ENCODE measurements at regions not wholly inside any gene's neighbourhood (a gene's known extent, or its start where the extent isn't known, plus 50 kb on each side); places are given as distances from the start of the nearest gene placed in this dataset.
A peak's percentile ranks its signal among the peaks of the same experiment; 100 is the strongest.

DNA sequence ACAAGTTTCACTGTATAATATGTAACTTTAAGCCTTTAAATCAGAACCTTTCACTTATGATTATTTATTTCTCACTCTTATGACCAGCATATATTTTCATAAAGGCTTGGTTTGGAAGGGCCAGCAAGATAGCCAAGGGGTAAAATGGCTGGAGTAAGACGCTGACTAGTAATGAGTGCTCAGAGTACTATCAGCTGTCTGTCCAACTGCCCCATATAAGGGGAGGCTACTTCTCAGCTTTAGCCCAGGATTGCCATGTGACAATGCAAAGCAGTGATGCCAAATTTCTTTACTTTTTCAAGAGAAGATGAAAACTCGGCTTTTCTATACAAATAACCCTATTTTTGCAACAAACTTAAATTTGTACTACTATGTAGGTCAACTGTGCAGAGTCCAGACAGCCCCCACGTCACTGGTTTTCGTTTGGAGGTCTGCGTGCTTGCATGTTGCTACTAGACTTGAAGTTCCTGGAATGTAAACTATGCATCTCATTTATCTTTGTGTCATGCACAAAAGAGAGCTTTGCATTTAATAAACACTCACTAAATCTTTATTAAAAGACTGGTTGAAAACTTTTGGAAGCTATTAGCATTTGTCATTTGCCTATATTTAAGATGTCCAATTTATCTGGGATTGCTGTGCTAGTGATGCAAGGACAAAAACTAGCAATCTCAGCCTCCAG, 110.4 kb downstream of the TNFSF18 start:
- CTCF ChIA-PET, result interaction anchor here (0.6 kb wide), 1 partner anchor 8 kb away, joined by 3 read pairs; no protein-coding TSS in a partner anchor

DNA sequence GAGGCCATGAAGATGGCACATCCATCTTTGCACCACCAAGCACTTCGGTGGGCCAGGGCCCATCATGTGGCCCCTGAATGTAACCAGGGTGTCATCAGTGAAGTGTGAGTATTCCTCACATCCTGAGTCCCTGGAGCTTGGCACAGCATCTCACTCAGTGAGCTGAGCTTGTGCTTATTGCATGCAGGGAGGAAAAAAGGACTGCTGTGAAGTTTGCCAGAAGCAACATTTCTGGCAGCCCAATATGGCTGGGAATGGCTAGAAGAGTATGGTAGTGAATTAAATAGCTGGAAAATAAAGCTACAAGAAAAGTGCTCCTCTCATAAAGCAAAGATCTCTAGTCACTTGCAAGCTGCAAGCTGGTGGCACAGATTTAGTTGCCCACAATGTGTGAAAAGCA, 109.3 kb downstream of the TNFSF18 start:
- Histone ChIP-seq H3K9ac (no peak overlapping the region), H3K4me1 (ENCODE audit: control insufficient read depth in 1 of 2, insufficient read depth in 2 of 2, low read depth in 1 of 2, low read length in 1 of 2) (peaks cover 8 to 14% of the 10 kb centered on the region in 2 experiments; a peak in 3 of 4 replicates), H3K4me2 (no peak overlapping the region), H3K27ac (ENCODE audit: low read depth in 2 of 2, low read length in 1 of 2) (peak overlapping the region in 1 of 2 experiments; percentile 68; a peak in 2 of 4 replicates), H3K36me3 (replicated peaks in 1 of 2; ENCODE audit: control insufficient read depth in 1 of 2, insufficient read depth in 2 of 2, low read length in 1 of 2) (no peaks in the 10 kb centered on the region), H3K79me2 (ENCODE audit: insufficient read depth) (no peaks in the 10 kb centered on the region), H3F3A (replicated peaks; ENCODE audit: insufficient read depth) (no peaks in the 10 kb centered on the region), H3K4me3 (ENCODE audit: low read depth in 2 of 2, low read length in 1 of 2) (no peak overlapping the region), H3K9me3 (no peaks in the 10 kb centered on the region), H3K27me3 (ENCODE audit: insufficient read depth) (no peaks in the 10 kb centered on the region), H2AFZ (ENCODE audit: low read depth) (no peak overlapping the region), H4K20me1 (ENCODE audit: insufficient read depth) (no peaks in the 10 kb centered on the region), H3K9me2 (no peaks in the 10 kb centered on the region)
- ChIA-PET POLR2A (no interaction called here), CTCF (no interaction called here)
- 43% methylated on average over 1 of the region's 1 CpG for WGBS (ENCODE audit: low lambda C conversion rate)
- DNase-seq, result no peak
- TF ChIP-seq, protein P1, sequence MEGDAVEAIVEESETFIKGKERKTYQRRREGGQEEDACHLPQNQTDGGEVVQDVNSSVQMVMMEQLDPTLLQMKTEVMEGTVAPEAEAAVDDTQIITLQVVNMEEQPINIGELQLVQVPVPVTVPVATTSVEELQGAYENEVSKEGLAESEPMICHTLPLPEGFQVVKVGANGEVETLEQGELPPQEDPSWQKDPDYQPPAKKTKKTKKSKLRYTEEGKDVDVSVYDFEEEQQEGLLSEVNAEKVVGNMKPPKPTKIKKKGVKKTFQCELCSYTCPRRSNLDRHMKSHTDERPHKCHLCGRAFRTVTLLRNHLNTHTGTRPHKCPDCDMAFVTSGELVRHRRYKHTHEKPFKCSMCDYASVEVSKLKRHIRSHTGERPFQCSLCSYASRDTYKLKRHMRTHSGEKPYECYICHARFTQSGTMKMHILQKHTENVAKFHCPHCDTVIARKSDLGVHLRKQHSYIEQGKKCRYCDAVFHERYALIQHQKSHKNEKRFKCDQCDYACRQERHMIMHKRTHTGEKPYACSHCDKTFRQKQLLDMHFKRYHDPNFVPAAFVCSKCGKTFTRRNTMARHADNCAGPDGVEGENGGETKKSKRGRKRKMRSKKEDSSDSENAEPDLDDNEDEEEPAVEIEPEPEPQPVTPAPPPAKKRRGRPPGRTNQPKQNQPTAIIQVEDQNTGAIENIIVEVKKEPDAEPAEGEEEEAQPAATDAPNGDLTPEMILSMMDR (IDR thresholded peaks at IDR 0.05), result no peak
- TF ChIP-seq, protein P2, sequence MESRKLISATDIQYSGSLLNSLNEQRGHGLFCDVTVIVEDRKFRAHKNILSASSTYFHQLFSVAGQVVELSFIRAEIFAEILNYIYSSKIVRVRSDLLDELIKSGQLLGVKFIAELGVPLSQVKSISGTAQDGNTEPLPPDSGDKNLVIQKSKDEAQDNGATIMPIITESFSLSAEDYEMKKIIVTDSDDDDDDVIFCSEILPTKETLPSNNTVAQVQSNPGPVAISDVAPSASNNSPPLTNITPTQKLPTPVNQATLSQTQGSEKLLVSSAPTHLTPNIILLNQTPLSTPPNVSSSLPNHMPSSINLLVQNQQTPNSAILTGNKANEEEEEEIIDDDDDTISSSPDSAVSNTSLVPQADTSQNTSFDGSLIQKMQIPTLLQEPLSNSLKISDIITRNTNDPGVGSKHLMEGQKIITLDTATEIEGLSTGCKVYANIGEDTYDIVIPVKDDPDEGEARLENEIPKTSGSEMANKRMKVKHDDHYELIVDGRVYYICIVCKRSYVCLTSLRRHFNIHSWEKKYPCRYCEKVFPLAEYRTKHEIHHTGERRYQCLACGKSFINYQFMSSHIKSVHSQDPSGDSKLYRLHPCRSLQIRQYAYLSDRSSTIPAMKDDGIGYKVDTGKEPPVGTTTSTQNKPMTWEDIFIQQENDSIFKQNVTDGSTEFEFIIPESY (IDR thresholded peaks at IDR 0.05; ENCODE audit: borderline replicate concordance, low read depth), result no peak
- no peak for TF ChIP-seq MXI1 (IDR thresholded peaks at IDR 0.05; ENCODE audit: low read depth, low read length)
- TF ChIP-seq EZH2phosphoT487 (IDR thresholded peaks at IDR 0.05; ENCODE audit: borderline replicate concordance, low read depth), result no peak
- TF ChIP-seq SIN3A (IDR thresholded peaks at IDR 0.05; ENCODE audit: borderline replicate concordance, low read depth, low read length), result no peak
- no peak for TF ChIP-seq EP300 (IDR thresholded peaks at IDR 0.05; ENCODE audit: borderline replicate concordance in 1 of 2, low read depth in 1 of 2, low read length in 1 of 2)
- no peak for TF ChIP-seq MEF2A (IDR thresholded peaks at IDR 0.05; ENCODE audit: borderline replicate concordance, low read depth)
- TF ChIP-seq, protein P3, sequence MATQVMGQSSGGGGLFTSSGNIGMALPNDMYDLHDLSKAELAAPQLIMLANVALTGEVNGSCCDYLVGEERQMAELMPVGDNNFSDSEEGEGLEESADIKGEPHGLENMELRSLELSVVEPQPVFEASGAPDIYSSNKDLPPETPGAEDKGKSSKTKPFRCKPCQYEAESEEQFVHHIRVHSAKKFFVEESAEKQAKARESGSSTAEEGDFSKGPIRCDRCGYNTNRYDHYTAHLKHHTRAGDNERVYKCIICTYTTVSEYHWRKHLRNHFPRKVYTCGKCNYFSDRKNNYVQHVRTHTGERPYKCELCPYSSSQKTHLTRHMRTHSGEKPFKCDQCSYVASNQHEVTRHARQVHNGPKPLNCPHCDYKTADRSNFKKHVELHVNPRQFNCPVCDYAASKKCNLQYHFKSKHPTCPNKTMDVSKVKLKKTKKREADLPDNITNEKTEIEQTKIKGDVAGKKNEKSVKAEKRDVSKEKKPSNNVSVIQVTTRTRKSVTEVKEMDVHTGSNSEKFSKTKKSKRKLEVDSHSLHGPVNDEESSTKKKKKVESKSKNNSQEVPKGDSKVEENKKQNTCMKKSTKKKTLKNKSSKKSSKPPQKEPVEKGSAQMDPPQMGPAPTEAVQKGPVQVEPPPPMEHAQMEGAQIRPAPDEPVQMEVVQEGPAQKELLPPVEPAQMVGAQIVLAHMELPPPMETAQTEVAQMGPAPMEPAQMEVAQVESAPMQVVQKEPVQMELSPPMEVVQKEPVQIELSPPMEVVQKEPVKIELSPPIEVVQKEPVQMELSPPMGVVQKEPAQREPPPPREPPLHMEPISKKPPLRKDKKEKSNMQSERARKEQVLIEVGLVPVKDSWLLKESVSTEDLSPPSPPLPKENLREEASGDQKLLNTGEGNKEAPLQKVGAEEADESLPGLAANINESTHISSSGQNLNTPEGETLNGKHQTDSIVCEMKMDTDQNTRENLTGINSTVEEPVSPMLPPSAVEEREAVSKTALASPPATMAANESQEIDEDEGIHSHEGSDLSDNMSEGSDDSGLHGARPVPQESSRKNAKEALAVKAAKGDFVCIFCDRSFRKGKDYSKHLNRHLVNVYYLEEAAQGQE (IDR thresholded peaks at IDR 0.05; ENCODE audit: low read depth, low read length), result no peak
- TF ChIP-seq FOSL2 (IDR thresholded peaks at IDR 0.05; ENCODE audit: borderline replicate concordance, low read depth), result no peak

More for the DNA sequence above, 110.4 kb downstream of the TNFSF18 start:
- POLR2A ChIA-PET, result no interaction called here
- H3K4me1 ChIP-seq (ENCODE audit: control insufficient read depth in 1 of 2, insufficient read depth in 2 of 2, low read depth in 1 of 2, low read length in 1 of 2), result peaks cover 9 to 14% of the 10 kb centered on the region in 2 experiments; a peak in 3 of 4 replicates
- no peaks in the 10 kb centered on the region for H3K79me2 ChIP-seq (ENCODE audit: insufficient read depth)
- no peak overlapping the region for H3K9ac ChIP-seq
- no peaks in the 10 kb centered on the region for H4K20me1 ChIP-seq (ENCODE audit: insufficient read depth)
- H3K27ac ChIP-seq (ENCODE audit: low read depth in 2 of 2, low read length in 1 of 2), result peak overlapping the region in 1 of 2 experiments; percentile 83; a peak in 2 of 4 replicates
- H3K4me2 ChIP-seq, result no peak overlapping the region
- no peaks in the 10 kb centered on the region for H3K9me2 ChIP-seq
- H3F3A ChIP-seq (replicated peaks; ENCODE audit: insufficient read depth), result peaks cover 4% of the 10 kb centered on the region
- no peaks in the 10 kb centered on the region for H3K27me3 ChIP-seq (ENCODE audit: insufficient read depth)
- H3K9me3 ChIP-seq, result no peaks in the 10 kb centered on the region
- H3K4me3 ChIP-seq (ENCODE audit: low read depth in 2 of 2, low read length in 1 of 2), result no peak overlapping the region
- DNase-seq, result no peak
- 79% methylated on average over 5 of the region's 5 CpGs for WGBS (ENCODE audit: low lambda C conversion rate)
- H3K36me3 ChIP-seq (replicated peaks in 1 of 2; ENCODE audit: control insufficient read depth in 1 of 2, insufficient read depth in 2 of 2, low read length in 1 of 2), result no peaks in the 10 kb centered on the region
- TF ChIP-seq JUND (IDR thresholded peaks at IDR 0.05) (no peak), FOXM1 (IDR thresholded peaks at IDR 0.05; ENCODE audit: low read depth) (no peak), TCF12 (IDR thresholded peaks at IDR 0.05) (peak; percentile 55)
- TF ChIP-seq, protein P4, sequence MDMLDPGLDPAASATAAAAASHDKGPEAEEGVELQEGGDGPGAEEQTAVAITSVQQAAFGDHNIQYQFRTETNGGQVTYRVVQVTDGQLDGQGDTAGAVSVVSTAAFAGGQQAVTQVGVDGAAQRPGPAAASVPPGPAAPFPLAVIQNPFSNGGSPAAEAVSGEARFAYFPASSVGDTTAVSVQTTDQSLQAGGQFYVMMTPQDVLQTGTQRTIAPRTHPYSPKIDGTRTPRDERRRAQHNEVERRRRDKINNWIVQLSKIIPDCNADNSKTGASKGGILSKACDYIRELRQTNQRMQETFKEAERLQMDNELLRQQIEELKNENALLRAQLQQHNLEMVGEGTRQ (IDR thresholded peaks at IDR 0.05; ENCODE audit: borderline replicate concordance, low read depth, low read length), result no peak
- TF ChIP-seq, protein P5, sequence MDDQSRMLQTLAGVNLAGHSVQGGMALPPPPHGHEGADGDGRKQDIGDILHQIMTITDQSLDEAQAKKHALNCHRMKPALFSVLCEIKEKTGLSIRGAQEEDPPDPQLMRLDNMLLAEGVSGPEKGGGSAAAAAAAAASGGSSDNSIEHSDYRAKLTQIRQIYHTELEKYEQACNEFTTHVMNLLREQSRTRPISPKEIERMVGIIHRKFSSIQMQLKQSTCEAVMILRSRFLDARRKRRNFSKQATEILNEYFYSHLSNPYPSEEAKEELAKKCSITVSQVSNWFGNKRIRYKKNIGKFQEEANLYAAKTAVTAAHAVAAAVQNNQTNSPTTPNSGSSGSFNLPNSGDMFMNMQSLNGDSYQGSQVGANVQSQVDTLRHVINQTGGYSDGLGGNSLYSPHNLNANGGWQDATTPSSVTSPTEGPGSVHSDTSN (IDR thresholded peaks at IDR 0.05), result peak; percentile 60; the same call in 1 of the 2 replicates
- no peak overlapping the region for H2AFZ ChIP-seq (ENCODE audit: low read depth)

All from SK-N-SH (cell line).